HL-60 (cell line): ENCODE measurements at regions not wholly inside any gene's neighbourhood (a gene's known extent, or its start where the extent isn't known, plus 50 kb on each side); places are given as distances from the start of the nearest gene placed in this dataset.

Experiments used
- DNase-seq, 2 experiments: peaks; one replicate each; pipeline ENCODE4 v3.0.0-alpha.2; 2010 to 2020; ENCODE audit warnings: low read depth in 1 of 2, low spot score in 1 of 2
- H3K27ac ChIP-seq: fragments of 250-450 bp; sonication (Bioruptor Pico); replicated peaks from 2 replicates; pipeline ENCODE4 v1.5.1; 2020; ENCODE audit warnings: mild to moderate bottlenecking, moderate library complexity
- H3K27me3 ChIP-seq: fragments of 250-450 bp; sonication (Bioruptor Pico); 2 replicates; pipeline ENCODE4 v1.5.1; 2021; ENCODE audit warnings: mild to moderate bottlenecking, moderate library complexity; ENCODE audit not compliant: insufficient read depth, poor library complexity, severe bottlenecking
- H3K4me3 ChIP-seq: replicated peaks from 2 replicates; pipeline ENCODE4 v1.5.1; 2011; ENCODE audit warnings: mild to moderate bottlenecking, control low read depth, low read length; ENCODE audit not compliant: insufficient read depth
- GABPA ChIP-seq: IDR thresholded peaks from 2 replicates; pipeline ENCODE4 v1.6.1; 2012; ENCODE audit warnings: low read depth
- POLR2AphosphoS5 ChIP-seq: IDR thresholded peaks from 2 replicates; pipeline ENCODE4 v1.6.1; 2012; ENCODE audit warnings: low read depth
- SPI1 ChIP-seq: IDR thresholded peaks from 2 replicates; pipeline ENCODE4 v1.6.1; 2012; ENCODE audit warnings: low read depth, mild to moderate bottlenecking, borderline replicate concordance
- TF ChIP-seq, protein P1 (sequence below): IDR thresholded peaks from 2 replicates; pipeline ENCODE4 v1.6.1; 2012; ENCODE audit warnings: low read depth; ENCODE audit not compliant: insufficient replicate concordance
- TF ChIP-seq, protein P2 (sequence below): IDR thresholded peaks from one replicate; pipeline ENCODE4 v1.5.1; 2011; ENCODE audit warnings: low read length, control low read depth, inconsistent platforms; ENCODE audit not compliant: insufficient read depth

DNA sequence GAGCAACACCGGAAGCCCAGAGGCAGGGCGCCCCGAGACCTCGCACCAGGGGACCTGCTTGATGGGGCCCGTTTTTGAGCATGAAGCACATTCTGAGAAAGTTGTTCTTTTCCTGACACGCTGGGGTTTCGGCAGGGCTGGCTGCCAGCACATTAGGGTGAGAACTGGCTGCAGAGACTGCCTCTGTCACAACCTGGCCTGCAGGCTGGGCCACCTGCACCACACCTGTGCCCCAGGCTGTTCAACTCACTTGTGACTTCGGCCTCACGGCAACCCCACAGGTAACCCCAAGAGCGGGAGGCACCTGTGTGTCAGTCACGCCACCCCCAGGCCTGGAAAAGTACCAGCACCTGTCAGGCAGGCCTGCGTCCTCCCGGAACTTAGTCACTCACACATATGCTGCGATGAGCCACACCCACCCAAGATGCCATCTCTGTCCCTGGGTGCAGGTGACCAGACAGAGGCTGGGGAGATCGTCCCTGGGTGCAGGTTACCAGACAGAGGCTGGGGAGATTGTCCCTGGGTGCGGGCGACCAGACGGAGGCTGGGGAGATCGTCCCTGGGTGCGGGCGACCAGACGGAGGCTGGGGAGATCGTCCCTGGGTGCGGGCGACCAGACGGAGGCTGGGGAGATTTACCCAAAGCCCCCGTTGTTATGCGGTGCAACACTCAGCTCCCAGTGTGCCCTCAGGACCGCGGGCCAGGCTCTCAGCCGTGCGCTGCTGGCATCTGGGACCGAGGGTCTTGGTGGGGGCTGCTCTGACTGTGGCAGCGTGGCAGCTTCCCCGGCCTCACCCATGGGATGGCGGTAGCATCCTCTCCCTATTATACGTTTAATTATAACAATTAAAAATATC, 82.5 kb upstream of the BHLHE23 start:
- Histone ChIP-seq H3K27ac (no peak overlapping the region), H3K27me3 (no peaks in the 10 kb centered on the region), H3K4me3 (no peak overlapping the region)
- DNase-seq: no peak
- TF ChIP-seq, protein P1, sequence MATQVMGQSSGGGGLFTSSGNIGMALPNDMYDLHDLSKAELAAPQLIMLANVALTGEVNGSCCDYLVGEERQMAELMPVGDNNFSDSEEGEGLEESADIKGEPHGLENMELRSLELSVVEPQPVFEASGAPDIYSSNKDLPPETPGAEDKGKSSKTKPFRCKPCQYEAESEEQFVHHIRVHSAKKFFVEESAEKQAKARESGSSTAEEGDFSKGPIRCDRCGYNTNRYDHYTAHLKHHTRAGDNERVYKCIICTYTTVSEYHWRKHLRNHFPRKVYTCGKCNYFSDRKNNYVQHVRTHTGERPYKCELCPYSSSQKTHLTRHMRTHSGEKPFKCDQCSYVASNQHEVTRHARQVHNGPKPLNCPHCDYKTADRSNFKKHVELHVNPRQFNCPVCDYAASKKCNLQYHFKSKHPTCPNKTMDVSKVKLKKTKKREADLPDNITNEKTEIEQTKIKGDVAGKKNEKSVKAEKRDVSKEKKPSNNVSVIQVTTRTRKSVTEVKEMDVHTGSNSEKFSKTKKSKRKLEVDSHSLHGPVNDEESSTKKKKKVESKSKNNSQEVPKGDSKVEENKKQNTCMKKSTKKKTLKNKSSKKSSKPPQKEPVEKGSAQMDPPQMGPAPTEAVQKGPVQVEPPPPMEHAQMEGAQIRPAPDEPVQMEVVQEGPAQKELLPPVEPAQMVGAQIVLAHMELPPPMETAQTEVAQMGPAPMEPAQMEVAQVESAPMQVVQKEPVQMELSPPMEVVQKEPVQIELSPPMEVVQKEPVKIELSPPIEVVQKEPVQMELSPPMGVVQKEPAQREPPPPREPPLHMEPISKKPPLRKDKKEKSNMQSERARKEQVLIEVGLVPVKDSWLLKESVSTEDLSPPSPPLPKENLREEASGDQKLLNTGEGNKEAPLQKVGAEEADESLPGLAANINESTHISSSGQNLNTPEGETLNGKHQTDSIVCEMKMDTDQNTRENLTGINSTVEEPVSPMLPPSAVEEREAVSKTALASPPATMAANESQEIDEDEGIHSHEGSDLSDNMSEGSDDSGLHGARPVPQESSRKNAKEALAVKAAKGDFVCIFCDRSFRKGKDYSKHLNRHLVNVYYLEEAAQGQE: no peak
- TF ChIP-seq, protein P2, sequence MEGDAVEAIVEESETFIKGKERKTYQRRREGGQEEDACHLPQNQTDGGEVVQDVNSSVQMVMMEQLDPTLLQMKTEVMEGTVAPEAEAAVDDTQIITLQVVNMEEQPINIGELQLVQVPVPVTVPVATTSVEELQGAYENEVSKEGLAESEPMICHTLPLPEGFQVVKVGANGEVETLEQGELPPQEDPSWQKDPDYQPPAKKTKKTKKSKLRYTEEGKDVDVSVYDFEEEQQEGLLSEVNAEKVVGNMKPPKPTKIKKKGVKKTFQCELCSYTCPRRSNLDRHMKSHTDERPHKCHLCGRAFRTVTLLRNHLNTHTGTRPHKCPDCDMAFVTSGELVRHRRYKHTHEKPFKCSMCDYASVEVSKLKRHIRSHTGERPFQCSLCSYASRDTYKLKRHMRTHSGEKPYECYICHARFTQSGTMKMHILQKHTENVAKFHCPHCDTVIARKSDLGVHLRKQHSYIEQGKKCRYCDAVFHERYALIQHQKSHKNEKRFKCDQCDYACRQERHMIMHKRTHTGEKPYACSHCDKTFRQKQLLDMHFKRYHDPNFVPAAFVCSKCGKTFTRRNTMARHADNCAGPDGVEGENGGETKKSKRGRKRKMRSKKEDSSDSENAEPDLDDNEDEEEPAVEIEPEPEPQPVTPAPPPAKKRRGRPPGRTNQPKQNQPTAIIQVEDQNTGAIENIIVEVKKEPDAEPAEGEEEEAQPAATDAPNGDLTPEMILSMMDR: no peak
- TF ChIP-seq SPI1 (no peak), GABPA (no peak), POLR2AphosphoS5 (no peak)

DNA sequence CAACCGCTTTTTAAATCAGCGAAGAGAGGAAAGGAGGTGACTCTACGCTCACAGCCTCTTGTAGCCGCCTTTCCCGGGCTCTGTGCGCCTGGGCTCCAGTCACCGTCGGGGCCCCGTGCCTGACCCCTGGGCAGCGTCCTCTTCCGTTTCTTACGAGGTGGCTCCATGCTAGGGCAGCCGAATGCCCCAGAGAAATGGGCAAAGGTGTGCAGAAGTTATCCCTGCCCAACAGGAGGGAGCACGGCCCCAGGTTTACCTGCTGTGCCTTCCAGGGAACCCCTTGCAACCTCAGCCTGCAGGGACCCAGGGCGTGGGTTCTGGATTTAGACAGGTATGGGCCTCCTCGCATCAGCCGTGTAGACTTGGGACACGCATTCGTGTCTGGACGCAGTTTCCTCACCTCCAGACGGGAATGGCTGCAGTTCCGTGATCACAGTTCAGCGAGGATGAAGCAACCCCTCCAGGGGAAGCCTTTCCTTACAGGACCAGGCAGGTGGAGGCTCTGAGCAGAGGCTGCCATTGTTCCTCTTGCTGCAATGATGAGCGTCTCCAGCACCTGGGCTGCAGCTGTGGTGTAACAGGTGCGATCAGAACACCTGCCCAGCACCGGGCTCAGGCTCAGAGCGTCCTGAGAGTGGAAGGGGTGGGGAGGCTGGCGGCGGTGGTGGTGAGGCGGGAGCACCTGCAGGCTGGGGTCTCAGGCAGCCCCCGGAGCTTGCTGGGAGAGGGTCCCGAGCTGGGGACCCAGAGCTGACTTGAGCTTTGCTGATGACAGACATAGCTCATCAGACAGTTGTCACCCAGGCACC, 81.3 kb upstream of the BHLHE23 start:
- no peak for DNase-seq
- TF ChIP-seq GABPA (no peak), POLR2AphosphoS5 (no peak), SPI1 (no peak)
- TF ChIP-seq, protein P2: no peak
- TF ChIP-seq, protein P1: no peak
- Histone ChIP-seq H3K27ac (no peak overlapping the region), H3K4me3 (no peak overlapping the region), H3K27me3 (no peaks in the 10 kb centered on the region)

DNA sequence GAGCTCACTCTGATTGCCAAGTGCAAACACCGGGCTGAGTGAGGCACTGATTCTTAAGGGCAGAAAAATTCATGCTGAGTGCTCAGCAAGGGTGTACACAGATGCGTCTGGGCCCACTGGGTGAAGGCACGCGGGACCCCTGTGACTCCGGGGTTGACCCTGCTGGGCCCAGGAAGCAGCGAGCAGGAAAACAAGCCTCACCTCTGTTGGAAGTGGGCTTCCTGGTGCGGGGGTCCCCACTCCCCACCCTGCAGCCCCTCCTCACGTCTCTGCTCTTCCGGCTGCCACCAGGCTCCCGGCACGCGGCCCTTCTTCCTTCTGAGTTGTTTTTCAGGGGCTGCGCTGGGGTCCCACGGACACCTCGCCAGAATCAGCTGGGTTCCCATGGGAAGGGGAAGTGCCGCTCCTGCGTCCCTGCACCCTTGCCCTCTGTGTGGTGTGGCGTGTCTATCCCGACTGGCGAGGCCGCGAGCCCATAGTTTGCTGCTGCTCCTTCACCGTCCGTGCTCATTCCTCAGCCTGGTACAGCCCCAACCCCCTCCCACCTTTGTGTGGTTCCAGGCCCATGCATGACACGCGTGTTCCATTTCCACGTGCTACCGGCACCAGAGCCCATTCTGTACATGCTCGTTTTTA, 80.6 kb upstream of the BHLHE23 start:
- Histone ChIP-seq H3K27ac (no peak overlapping the region), H3K4me3 (no peak overlapping the region), H3K27me3 (no peaks in the 10 kb centered on the region)
- no peak for DNase-seq
- TF ChIP-seq, protein P2: no peak
- no peak for TF ChIP-seq SPI1
- TF ChIP-seq, protein P1: no peak
- TF ChIP-seq GABPA: no peak
- TF ChIP-seq POLR2AphosphoS5: no peak
